Pancreas (tissue), 10 donors: ENCODE measurements at regions not wholly inside any gene's neighbourhood (a gene's known extent, or its start where the extent isn't known, plus 50 kb on each side); places are given as distances from the start of the nearest gene placed in this dataset.

Experiments used
- ATAC-seq, 4 donors: fragments of 200-7000 bp; cut with Tn5 transposase; one replicate each; pipeline versions ENCODE4 v1.8.0 to v1.9.1; 2020; ENCODE audit warnings: mild to moderate bottlenecking in 4 of 4, moderate library complexity in 4 of 4
- DNase-seq, 6 donors: peaks; one replicate each; pipeline ENCODE4 v3.0.0-alpha.2; 2020
- FAIRE-seq: peaks from 2 replicates; lab custom pipeline; 2012; peaks lifted over from hg19 to GRCh38; lab: Jason Lieb, UNC
- H3K27ac ChIP-seq, 4 donors: fragments of 200-600 bp; sonication (generic); 1 replicate in 3 of 4; 2 replicates in 1 of 4; pipeline versions ENCODE4 v1.5.0 to v1.8.0; 2020
- H3K27me3 ChIP-seq, 4 donors: fragments of 200-600 bp; one replicate each; pipeline ENCODE4 v1.8.0; 2021
- H3K36me3 ChIP-seq, 3 donors: fragments of 200-600 bp; sonication (generic) in 1 of 3; one replicate each; pipeline versions ENCODE4 v1.5.0 to v1.8.0; 2020 to 2021
- H3K4me1 ChIP-seq, 3 donors: fragments of 200-600 bp; one replicate each; pipeline ENCODE4 v1.8.0; 2021
- H3K4me3 ChIP-seq, 4 donors: fragments of 200-600 bp; sonication (generic) in 2 of 4; one replicate each; pipeline versions ENCODE4 v1.5.0 to v1.8.0; 2020 to 2021
- H3K9me3 ChIP-seq, 4 donors: fragments of 200-600 bp; one replicate each; pipeline ENCODE4 v1.8.0; 2021
- CTCF ChIP-seq, 4 donors: fragments of 200-600 bp; sonication (generic) in 3 of 4; IDR thresholded peaks; one replicate each; pipeline versions ENCODE4 v1.5.0 to v1.8.0; 2021; ENCODE audit warnings: antibody characterized with exemption in 4 of 4
- WGBS, 2 donors: extraction: QIAGEN DNeasy Blood & Tissue Kit; methylation state at CpG; one replicate each; pipeline ENCODE4 v1.1.7; 2013; 5-methylcytosine and 5-hydroxymethylcytosine counted together
- intact Hi-C, 3 donors: fragments of 100-400 bp; cut with DNase I; formaldehyde crosslinking; loops; one replicate each; pipeline versions ENCODE4 v1.11.1 to v1.14.2; 2022
- donor health status: healthy with polysubstance abuse.
- donor health status: DM: no; HTN: no; CAD: no; lungs with moderate emphysema.
- donor health status: DM: no; HTN: no; CAD: no.
- donor health status: control.
- donor health status: control.
- donor health status: Bipolar disorder and iron deficiency.
- donor health status: DM: yes; HTN: yes; CAD: no.
- donor health status: DM: no; HTN: no; CAD: no.
- donor health status: DM: no; HTN: no; CAD: no.
- donor health status: DM: yes; HTN: yes; CAD: no.

GRCh38 chr7:106413446-106413845, 128.7 kb upstream of the NAMPT start:
- Histone ChIP-seq H3K27me3 (no peaks in the 10 kb centered on the region), H3K27ac (no peak overlapping the region), H3K9me3 (no peaks in the 10 kb centered on the region), H3K4me3 (no peak overlapping the region), H3K4me1 (peaks cover 3 to 12% (median 9%) of the 10 kb centered on the region in 3 donors), H3K36me3 (no peaks in the 10 kb centered on the region)
- no peak for DNase-seq
- no peak for TF ChIP-seq CTCF (IDR thresholded peaks at IDR 0.05)
- intact Hi-C loops, result no loop called here
- no peak for ATAC-seq
- WGBS, 2 donors, result 83 to 87% methylated on average over 2 of the region's 2 CpGs
- no peak for FAIRE-seq

GRCh38 chr7:106405697-106406141, 120.9 kb upstream of the NAMPT start:
- 0% methylated on average over 1 of the region's 1 CpG for WGBS, 2 donors
- intact Hi-C loops, result no loop called here
- no peak overlapping the region for H3K27ac ChIP-seq
- H3K9me3 ChIP-seq, result no peaks in the 10 kb centered on the region
- no peaks in the 10 kb centered on the region for H3K4me1 ChIP-seq
- no peaks in the 10 kb centered on the region for H3K27me3 ChIP-seq
- no peak overlapping the region for H3K4me3 ChIP-seq
- FAIRE-seq (no peak), ATAC-seq (no peak), DNase-seq (no peak)
- TF ChIP-seq CTCF (IDR thresholded peaks at IDR 0.05), result no peak
- H3K36me3 ChIP-seq, result no peaks in the 10 kb centered on the region

- ATAC-seq (no peak), DNase-seq (no peak), FAIRE-seq (no peak)
- Histone ChIP-seq H3K27ac (no peak overlapping the region), H3K36me3 (no peaks in the 10 kb centered on the region), H3K4me3 (no peak overlapping the region), H3K27me3 (no peaks in the 10 kb centered on the region), H3K4me1 (no peaks in the 10 kb centered on the region), H3K9me3 (no peaks in the 10 kb centered on the region)
- no peak for TF ChIP-seq CTCF (IDR thresholded peaks at IDR 0.05)
- 69 to 76% methylated on average over 1 of the region's 1 CpG for WGBS, 2 donors
- intact Hi-C loops, result no loop called here
Measured at GRCh38 chr7:106402898-106403297, 118.1 kb upstream of the NAMPT start.

GRCh38 chr7:106400923-106401322, 116.1 kb upstream of the NAMPT start:
- intact Hi-C loops, result no loop called here
- ATAC-seq (no peak), FAIRE-seq (no peak), DNase-seq (no peak)
- Histone ChIP-seq H3K4me3 (no peak overlapping the region), H3K9me3 (no peaks in the 10 kb centered on the region), H3K36me3 (no peaks in the 10 kb centered on the region), H3K27ac (no peak overlapping the region), H3K4me1 (no peaks in the 10 kb centered on the region), H3K27me3 (no peaks in the 10 kb centered on the region)
- 78 to 94% methylated on average over 3 of the region's 3 CpGs for WGBS, 2 donors
- TF ChIP-seq CTCF (IDR thresholded peaks at IDR 0.05), result no peak

- Histone ChIP-seq H3K36me3 (no peaks in the 10 kb centered on the region), H3K27me3 (no peaks in the 10 kb centered on the region), H3K4me3 (no peak overlapping the region), H3K4me1 (no peaks in the 10 kb centered on the region), H3K27ac (no peak overlapping the region), H3K9me3 (no peaks in the 10 kb centered on the region)
- FAIRE-seq, result no peak
- TF ChIP-seq CTCF (IDR thresholded peaks at IDR 0.05), result no peak
- ATAC-seq, result no peak
- DNase-seq, result no peak
- intact Hi-C loops, result no loop called here
Measured at GRCh38 chr7:106398786-106399185, 114.0 kb upstream of the NAMPT start.
